Lung (tissue), 11 donors: ENCODE measurements at regions not wholly inside any gene's neighbourhood (a gene's known extent, or its start where the extent isn't known, plus 50 kb on each side); places are given as distances from the start of the nearest gene placed in this dataset.

Source experiments
- ATAC-seq: fragments of 200-7000 bp; cut with Tn5 transposase; one replicate; pipeline ENCODE4 v1.9.1; 2020; ENCODE audit warnings: moderate number of reproducible peaks; ENCODE audit not compliant: insufficient read depth, low FRiP score
- DNase-seq, 3 donors: peaks; one replicate each; pipeline ENCODE4 v3.0.0-alpha.2; 2013 to 2017
- H3K27ac ChIP-seq, 2 donors: one replicate each; pipeline ENCODE4 v1.5.1; 2013; ENCODE audit warnings: mild to moderate bottlenecking in 2 of 2, moderate library complexity in 2 of 2, control low read depth in 1 of 2, inconsistent platforms in 1 of 2, low read depth in 1 of 2, low read length in 1 of 2
- H3K27me3 ChIP-seq, 3 donors: one replicate each; pipeline ENCODE4 v1.5.1; 2013; ENCODE audit warnings: low read length in 2 of 3; ENCODE audit not compliant: control insufficient read depth in 3 of 3, insufficient read depth in 3 of 3
- H3K36me3 ChIP-seq, 4 donors: one replicate each; pipeline ENCODE4 v1.5.1; 2013; ENCODE audit warnings: low read length in 4 of 4, mild to moderate bottlenecking in 1 of 4, moderate library complexity in 1 of 4; ENCODE audit not compliant: control insufficient read depth in 4 of 4, insufficient read depth in 4 of 4
- H3K4me1 ChIP-seq, 5 donors: one replicate each; pipeline ENCODE4 v1.5.1; 2013; ENCODE audit warnings: low read length in 5 of 5, mild to moderate bottlenecking in 2 of 5, moderate library complexity in 1 of 5; ENCODE audit not compliant: control insufficient read depth in 5 of 5, insufficient read depth in 5 of 5
- H3K4me3 ChIP-seq: one replicate; pipeline ENCODE4 v1.5.1; 2013; ENCODE audit warnings: mild to moderate bottlenecking, control low read depth, moderate library complexity
- H3K9ac ChIP-seq, 2 donors: one replicate each; pipeline ENCODE4 v1.5.1; 2013; ENCODE audit warnings: low read length in 2 of 2, control low read depth in 1 of 2; ENCODE audit not compliant: insufficient read depth in 1 of 2
- H3K9me3 ChIP-seq, 4 donors: one replicate each; pipeline ENCODE4 v1.5.1; 2013; ENCODE audit warnings: low read length in 3 of 4, mild to moderate bottlenecking in 1 of 4, moderate library complexity in 1 of 4; ENCODE audit not compliant: control insufficient read depth in 4 of 4, insufficient read depth in 3 of 4
- WGBS, 2 donors: extraction: QIAGEN DNeasy Blood & Tissue Kit; methylation state at CpG; one replicate each; pipeline ENCODE4 v1.1.7; 2013; 5-methylcytosine and 5-hydroxymethylcytosine counted together
- TF ChIP-seq, protein P1 (sequence below): IDR thresholded peaks from 2 replicates; pipeline ENCODE4 v1.5.1; 2012; ENCODE audit warnings: mild to moderate bottlenecking; ENCODE audit errors: control extremely low read depth, extremely low read depth
- donor health status: control.
- donor health status: control.
- donor health status: Bipolar disorder and iron deficiency.
- donor health status: healthy.
- donor health status: DM: yes; HTN: yes; CAD: no.

DNA sequence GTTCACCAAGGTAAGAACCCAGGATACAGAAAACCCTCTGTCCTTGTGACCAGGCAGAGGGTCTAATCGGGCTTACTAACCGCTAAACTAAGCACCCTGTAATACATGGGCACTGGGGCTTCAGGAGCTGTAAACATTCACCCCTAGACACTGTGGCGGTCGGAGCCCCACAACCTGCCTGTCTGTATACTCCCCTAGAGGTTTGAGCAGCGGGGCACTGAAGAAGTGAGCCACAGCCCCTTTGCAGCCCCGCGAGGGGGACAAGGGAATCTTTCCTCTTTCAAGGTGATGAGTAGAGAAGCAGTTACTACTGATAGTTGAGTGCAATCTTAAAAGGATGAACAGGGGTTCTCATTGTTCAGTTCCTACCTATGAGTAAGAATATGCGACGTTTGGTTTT, 397.2 kb downstream of the AEBP2 start:
- Histone ChIP-seq H3K4me3 (no peak overlapping the region), H3K9ac (no peak overlapping the region), H3K27ac (no peak overlapping the region), H3K4me1 (no peaks in the 10 kb centered on the region), H3K36me3 (no peaks in the 10 kb centered on the region), H3K27me3 (no peaks in the 10 kb centered on the region), H3K9me3 (no peaks in the 10 kb centered on the region)
- no peak for DNase-seq
- TF ChIP-seq, protein P1, sequence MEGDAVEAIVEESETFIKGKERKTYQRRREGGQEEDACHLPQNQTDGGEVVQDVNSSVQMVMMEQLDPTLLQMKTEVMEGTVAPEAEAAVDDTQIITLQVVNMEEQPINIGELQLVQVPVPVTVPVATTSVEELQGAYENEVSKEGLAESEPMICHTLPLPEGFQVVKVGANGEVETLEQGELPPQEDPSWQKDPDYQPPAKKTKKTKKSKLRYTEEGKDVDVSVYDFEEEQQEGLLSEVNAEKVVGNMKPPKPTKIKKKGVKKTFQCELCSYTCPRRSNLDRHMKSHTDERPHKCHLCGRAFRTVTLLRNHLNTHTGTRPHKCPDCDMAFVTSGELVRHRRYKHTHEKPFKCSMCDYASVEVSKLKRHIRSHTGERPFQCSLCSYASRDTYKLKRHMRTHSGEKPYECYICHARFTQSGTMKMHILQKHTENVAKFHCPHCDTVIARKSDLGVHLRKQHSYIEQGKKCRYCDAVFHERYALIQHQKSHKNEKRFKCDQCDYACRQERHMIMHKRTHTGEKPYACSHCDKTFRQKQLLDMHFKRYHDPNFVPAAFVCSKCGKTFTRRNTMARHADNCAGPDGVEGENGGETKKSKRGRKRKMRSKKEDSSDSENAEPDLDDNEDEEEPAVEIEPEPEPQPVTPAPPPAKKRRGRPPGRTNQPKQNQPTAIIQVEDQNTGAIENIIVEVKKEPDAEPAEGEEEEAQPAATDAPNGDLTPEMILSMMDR: no peak
- no peak for ATAC-seq
- WGBS, 2 donors: 91 to 97% methylated on average over 9 of the region's 9 CpGs

DNA sequence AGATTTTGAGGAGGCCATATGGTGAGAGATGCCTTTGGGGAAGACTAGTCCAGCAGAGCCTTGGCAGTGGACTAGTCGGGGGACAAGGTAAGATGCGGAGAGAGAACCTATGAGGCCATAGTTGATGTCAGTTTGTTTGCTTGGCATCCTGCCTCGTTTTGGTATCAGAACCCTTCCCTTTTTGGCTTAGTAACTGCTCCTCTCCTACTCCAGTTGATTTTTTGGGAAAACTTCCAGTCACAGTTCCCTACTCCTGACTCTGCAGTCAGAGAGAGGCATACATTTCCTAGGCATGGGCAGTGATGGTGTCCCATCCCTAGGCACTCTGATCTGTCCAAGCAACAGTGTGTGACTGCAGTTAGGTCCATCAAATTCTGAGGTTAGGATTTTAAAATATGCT, 398.3 kb downstream of the AEBP2 start:
- Histone ChIP-seq H3K36me3 (no peaks in the 10 kb centered on the region), H3K4me3 (no peak overlapping the region), H3K27ac (no peak overlapping the region), H3K27me3 (no peaks in the 10 kb centered on the region), H3K4me1 (peaks cover 0 to 3% (median 0%) of the 10 kb centered on the region in 5 donors), H3K9ac (no peak overlapping the region), H3K9me3 (no peaks in the 10 kb centered on the region)
- TF ChIP-seq, protein P1: no peak
- no peak for DNase-seq
- no peak for ATAC-seq
- 77 to 86% methylated on average over 3 of the region's 3 CpGs for WGBS, 2 donors

DNA sequence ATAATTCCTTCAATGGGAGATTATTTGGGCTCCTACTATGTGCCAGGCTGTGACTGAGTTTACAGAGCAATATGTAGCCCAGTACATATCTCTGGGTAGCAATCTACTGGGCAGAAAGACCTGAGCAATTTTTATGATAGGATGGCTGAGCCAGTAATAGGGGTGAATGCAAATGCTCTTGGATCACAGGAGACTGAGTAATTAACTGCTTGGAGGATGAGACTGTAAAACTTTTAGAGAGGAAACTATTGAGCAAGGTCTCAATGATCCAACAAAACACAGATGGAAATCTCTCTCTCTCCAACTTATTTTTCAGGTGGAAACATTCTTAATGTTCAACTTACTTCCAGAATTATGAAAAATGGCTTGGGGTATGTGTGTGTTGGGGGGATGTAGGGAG, 402.2 kb downstream of the AEBP2 start:
- DNase-seq (no peak), ATAC-seq (no peak)
- Histone ChIP-seq H3K27me3 (no peaks in the 10 kb centered on the region), H3K9ac (no peak overlapping the region), H3K4me3 (no peak overlapping the region), H3K4me1 (peaks cover 0 to 14% (median 0%) of the 10 kb centered on the region in 5 donors), H3K9me3 (no peaks in the 10 kb centered on the region), H3K27ac (no peak overlapping the region), H3K36me3 (no peaks in the 10 kb centered on the region)
- TF ChIP-seq, protein P1: no peak

DNA sequence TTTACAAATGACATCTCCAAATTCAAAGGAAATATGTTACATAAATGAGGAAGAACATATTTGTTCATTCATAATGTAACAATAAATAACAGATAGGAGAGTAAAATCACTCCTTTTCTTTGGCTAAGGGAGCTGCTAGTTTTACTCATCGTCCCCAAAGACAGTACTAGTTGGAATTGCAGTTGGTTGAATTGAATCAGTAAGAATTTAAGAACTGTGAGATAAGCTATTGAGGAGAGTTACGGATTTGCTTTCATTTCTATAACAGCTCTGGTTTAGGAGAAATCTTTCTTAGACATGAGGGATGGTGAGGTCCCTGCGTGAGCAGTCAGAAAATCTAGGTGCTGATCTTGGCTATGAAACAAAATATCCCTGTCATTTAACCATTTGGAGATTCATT, 402.8 kb downstream of the AEBP2 start:
- Histone ChIP-seq H3K9ac (peak overlapping the region in 1 of 2 donors; percentile 67), H3K9me3 (no peaks in the 10 kb centered on the region), H3K4me1 (peaks cover 0 to 21% (median 0%) of the 10 kb centered on the region in 5 donors), H3K27ac (no peak overlapping the region), H3K27me3 (no peaks in the 10 kb centered on the region), H3K36me3 (no peaks in the 10 kb centered on the region), H3K4me3 (no peak overlapping the region)
- peak in 1 of 3 donors; percentile 29 for DNase-seq
- 64 to 83% methylated on average over 3 of the region's 3 CpGs for WGBS, 2 donors
- TF ChIP-seq, protein P1: no peak
- ATAC-seq: no peak
